ENCODE measurements at regions not wholly inside any gene's neighbourhood (a gene's known extent, or its start where the extent isn't known, plus 50 kb on each side); places are given as distances from the start of the nearest gene placed in this dataset.

GRCh38 chr13:21316376-21316775 lies 139.9 kb downstream of the MRPL57 start:
- TF ChIP-seq POLR2A (IDR thresholded peaks at IDR 0.05) (no peak), CTCF (IDR thresholded peaks at IDR 0.05 in 8 of 11, conservative IDR thresholded peaks at IDR 0.05 in 3 of 11) (no peak), POLR2AphosphoS5 (IDR thresholded peaks at IDR 0.05) (no peak)
